ENCODE measurements at regions not wholly inside any gene's neighbourhood (a gene's known extent, or its start where the extent isn't known, plus 50 kb on each side); places are given as distances from the start of the nearest gene placed in this dataset.

DNA sequence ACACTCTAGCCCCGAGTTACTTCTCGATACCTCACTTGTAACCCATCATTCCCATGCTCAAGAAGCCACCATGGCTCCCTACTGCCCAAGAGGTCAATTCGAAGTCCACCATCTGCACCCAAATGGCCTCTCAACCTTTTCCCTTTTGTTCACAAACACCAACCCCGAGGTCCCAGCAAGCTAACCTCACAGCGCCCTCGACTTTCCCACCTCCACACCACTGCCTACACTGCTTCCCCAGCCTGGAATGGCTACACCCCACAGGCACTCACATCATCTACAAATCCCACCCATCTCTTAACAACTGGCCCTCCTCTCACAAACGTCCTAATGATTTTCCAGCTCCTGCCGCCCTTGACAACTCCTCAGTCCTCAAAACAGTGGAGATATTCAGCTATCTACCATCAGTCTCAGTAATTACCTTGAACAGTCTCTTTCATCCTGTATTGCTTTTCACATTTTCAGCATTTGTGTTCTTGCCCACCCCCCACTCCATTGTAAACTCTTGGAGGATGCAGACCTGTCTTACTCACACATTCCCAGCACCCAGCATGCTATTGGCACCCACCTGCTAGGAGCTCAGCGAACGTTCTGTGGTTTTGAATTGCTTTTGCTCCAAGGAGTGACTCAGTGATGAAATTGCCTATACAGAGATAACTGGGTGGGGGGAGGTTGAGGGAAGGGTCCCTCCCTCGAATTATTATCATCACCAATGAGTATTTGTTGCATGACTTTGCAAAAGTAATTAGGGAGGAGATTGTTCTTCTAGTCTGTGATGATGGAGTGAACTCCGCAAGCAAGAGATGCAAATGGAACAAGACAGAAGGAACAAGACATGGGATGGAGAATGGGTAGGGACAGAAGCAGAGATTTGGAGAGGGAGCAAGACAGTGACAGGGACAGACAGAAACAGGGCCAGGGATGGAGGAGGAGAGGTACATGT lies 106.8 kb downstream of the CYP26B1 start:
- H3K36me3 Mint-ChIP-seq (ENCODE audit: low read depth): no peaks in the 10 kb centered on the region
- H3K4me3 Mint-ChIP-seq: no peak overlapping the region
- H3K27ac Mint-ChIP-seq: no peak overlapping the region
- H3K9me3 Mint-ChIP-seq: peaks cover 18% of the 10 kb centered on the region
- TF ChIP-seq, protein P1, sequence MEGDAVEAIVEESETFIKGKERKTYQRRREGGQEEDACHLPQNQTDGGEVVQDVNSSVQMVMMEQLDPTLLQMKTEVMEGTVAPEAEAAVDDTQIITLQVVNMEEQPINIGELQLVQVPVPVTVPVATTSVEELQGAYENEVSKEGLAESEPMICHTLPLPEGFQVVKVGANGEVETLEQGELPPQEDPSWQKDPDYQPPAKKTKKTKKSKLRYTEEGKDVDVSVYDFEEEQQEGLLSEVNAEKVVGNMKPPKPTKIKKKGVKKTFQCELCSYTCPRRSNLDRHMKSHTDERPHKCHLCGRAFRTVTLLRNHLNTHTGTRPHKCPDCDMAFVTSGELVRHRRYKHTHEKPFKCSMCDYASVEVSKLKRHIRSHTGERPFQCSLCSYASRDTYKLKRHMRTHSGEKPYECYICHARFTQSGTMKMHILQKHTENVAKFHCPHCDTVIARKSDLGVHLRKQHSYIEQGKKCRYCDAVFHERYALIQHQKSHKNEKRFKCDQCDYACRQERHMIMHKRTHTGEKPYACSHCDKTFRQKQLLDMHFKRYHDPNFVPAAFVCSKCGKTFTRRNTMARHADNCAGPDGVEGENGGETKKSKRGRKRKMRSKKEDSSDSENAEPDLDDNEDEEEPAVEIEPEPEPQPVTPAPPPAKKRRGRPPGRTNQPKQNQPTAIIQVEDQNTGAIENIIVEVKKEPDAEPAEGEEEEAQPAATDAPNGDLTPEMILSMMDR (IDR thresholded peaks at IDR 0.05; ENCODE audit: unreplicated experiment in 3 of 3): no peak
- H3K27me3 Mint-ChIP-seq (ENCODE audit: low read depth): peaks cover 6% of the 10 kb centered on the region
- H3K4me1 Mint-ChIP-seq: no peaks in the 10 kb centered on the region

DNA sequence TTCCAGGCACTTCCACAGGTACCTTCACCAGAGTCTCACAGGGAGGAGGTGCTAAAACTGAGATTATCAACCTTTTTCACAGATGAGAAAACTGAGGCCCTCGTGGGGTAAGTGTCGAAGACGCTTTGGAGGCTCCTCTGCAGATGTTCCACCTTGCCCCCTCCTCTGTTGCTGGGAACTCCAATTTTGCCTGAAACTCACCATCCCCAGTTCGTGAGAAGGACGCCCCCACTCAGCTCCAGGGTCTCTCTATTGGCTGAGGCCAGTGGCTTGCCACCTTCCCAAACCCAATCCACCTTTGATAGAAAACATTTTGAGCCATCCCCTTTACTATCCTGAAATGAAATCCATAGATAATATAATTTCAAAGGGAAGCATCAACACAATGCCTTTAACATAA lies 109.1 kb downstream of the CYP26B1 start:
- peaks cover 12% of the 10 kb centered on the region for H3K27me3 Mint-ChIP-seq (ENCODE audit: low read depth)
- no peak overlapping the region for H3K27ac Mint-ChIP-seq
- peaks cover 9% of the 10 kb centered on the region for H3K9me3 Mint-ChIP-seq
- H3K4me3 Mint-ChIP-seq: no peak overlapping the region
- TF ChIP-seq, protein P1 (IDR thresholded peaks at IDR 0.05; ENCODE audit: unreplicated experiment in 3 of 3): no peak
- H3K4me1 Mint-ChIP-seq: no peaks in the 10 kb centered on the region
- H3K36me3 Mint-ChIP-seq (ENCODE audit: low read depth): no peaks in the 10 kb centered on the region

GRCh38 chr2:72037261-72037666 lies 110.4 kb downstream of the CYP26B1 start:
- Mint-ChIP-seq H3K4me1 (no peaks in the 10 kb centered on the region), H3K9me3 (peaks cover under 1% of the 10 kb centered on the region), H3K36me3 (ENCODE audit: low read depth) (no peaks in the 10 kb centered on the region), H3K27me3 (ENCODE audit: low read depth) (peaks cover 12% of the 10 kb centered on the region), H3K4me3 (no peak overlapping the region), H3K27ac (no peak overlapping the region)
- TF ChIP-seq, protein P1 (IDR thresholded peaks at IDR 0.05; ENCODE audit: unreplicated experiment in 3 of 3): no peak

- Mint-ChIP-seq H3K27me3 (ENCODE audit: low read depth) (peaks cover 12% of the 10 kb centered on the region), H3K36me3 (ENCODE audit: low read depth) (no peaks in the 10 kb centered on the region), H3K4me3 (no peak overlapping the region), H3K4me1 (no peaks in the 10 kb centered on the region), H3K9me3 (no peaks in the 10 kb centered on the region), H3K27ac (no peak overlapping the region)
- TF ChIP-seq, protein P1 (IDR thresholded peaks at IDR 0.05; ENCODE audit: unreplicated experiment in 3 of 3): no peak
These were observed 111.1 kb downstream of the CYP26B1 start for GRCh38 chr2:72036595-72036994.

- TF ChIP-seq, protein P1 (IDR thresholded peaks at IDR 0.05; ENCODE audit: unreplicated experiment in 3 of 3): no peak
- Mint-ChIP-seq H3K36me3 (ENCODE audit: low read depth) (no peaks in the 10 kb centered on the region), H3K27ac (no peak overlapping the region), H3K27me3 (ENCODE audit: low read depth) (peaks cover 15% of the 10 kb centered on the region), H3K9me3 (no peaks in the 10 kb centered on the region), H3K4me3 (no peak overlapping the region), H3K4me1 (no peaks in the 10 kb centered on the region)
These were observed 111.5 kb downstream of the CYP26B1 start for GRCh38 chr2:72036173-72036545.

All from nephron (organoid).